HepG2 (cell line): ENCODE measurements at regions not wholly inside any gene's neighbourhood (a gene's known extent, or its start where the extent isn't known, plus 50 kb on each side); places are given as distances from the start of the nearest gene placed in this dataset.

Source experiments
- CCAR2 ChIP-seq: fragments of 200-400 bp; formaldehyde crosslinking; optimal IDR thresholded peaks from 2 replicates; pipeline ENCODE3; 2018; ENCODE audit warnings: low read depth, mild to moderate bottlenecking, low read length, moderate library complexity
- HMGXB4 ChIP-seq, 2 experiments: sonication (generic) in 1 of 2; formaldehyde crosslinking in 1 of 2; IDR thresholded peaks; 2 replicates each; pipeline versions ENCODE4 v1.4.0 to v1.6.1; 2018 to 2020; ENCODE audit warnings: missing genetic modification reagents in 2 of 2, borderline replicate concordance in 1 of 2, low read depth in 1 of 2, mild to moderate bottlenecking in 1 of 2, missing biosample characterization in 1 of 2
- ZNF253 ChIP-seq: sonication (generic); formaldehyde crosslinking; IDR thresholded peaks from 2 replicates; pipeline ENCODE4 v1.8.0; 2022; ENCODE audit warnings: mild to moderate bottlenecking, missing genetic modification reagents, borderline replicate concordance
- TF ChIP-seq, protein P1 (sequence below): sonication (generic); formaldehyde crosslinking; IDR thresholded peaks from 2 replicates; pipeline ENCODE4 v1.4.0; 2020; ENCODE audit warnings: missing genetic modification reagents

DNA sequence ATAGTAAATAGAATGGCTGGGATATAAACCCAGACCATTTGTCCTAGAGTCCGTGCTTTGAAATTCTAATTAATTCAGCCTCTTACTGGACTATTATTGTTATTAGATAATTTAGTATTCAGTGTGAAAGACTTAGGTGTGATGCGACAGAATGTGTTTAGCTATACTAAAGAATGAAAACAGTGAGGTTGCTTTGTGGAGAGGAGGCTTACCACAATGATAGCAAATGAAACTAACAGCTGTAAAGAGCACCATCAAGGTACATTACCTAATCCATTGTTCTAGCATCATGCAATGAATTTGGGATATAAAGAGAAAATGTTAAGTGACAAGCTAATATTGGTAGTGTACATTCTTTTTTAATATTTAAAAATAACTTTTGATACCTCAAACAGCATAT lies 911.1 kb downstream of the KCNT2 start:
- TF ChIP-seq HMGXB4 (CRISPR knock-in tag; IDR thresholded peaks at IDR 0.05; ENCODE audit: borderline replicate concordance in 1 of 2, low read depth in 1 of 2) (no peak), ZNF253 (CRISPR knock-in tag) (no peak), CCAR2 (no peak)
- TF ChIP-seq, protein P1, sequence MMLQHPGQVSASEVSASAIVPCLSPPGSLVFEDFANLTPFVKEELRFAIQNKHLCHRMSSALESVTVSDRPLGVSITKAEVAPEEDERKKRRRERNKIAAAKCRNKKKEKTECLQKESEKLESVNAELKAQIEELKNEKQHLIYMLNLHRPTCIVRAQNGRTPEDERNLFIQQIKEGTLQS (CRISPR knock-in tag): no peak
